Cardiac muscle cell (in vitro differentiated cells and primary cell): ENCODE measurements at regions not wholly inside any gene's neighbourhood (a gene's known extent, or its start where the extent isn't known, plus 50 kb on each side); places are given as distances from the start of the nearest gene placed in this dataset.
A peak's percentile ranks its signal among the peaks of the same experiment; 100 is the strongest.

Source experiments
- DNase-seq, 2 donors: peaks; one replicate each; pipeline versions ENCODE4 v3.0.0 to v3.0.0-alpha.2; 2010 to 2017; ENCODE audit warnings: low read depth in 1 of 2, low spot score in 1 of 2
- H3K27ac ChIP-seq: fragments of 200-600 bp; sonication (generic); 2 replicates; pipeline ENCODE4 v1.5.1; 2016
- H3K27me3 ChIP-seq: fragments of 200-600 bp; sonication (generic); 2 replicates; pipeline ENCODE4 v1.6.0; 2016; ENCODE audit warnings: control low read depth
- H3K36me3 ChIP-seq: fragments of 200-600 bp; sonication (generic); 2 replicates; pipeline ENCODE4 v1.5.1; 2016; ENCODE audit warnings: control low read depth
- H3K4me1 ChIP-seq: fragments of 200-600 bp; sonication (generic); 2 replicates; pipeline ENCODE4 v1.8.1; 2017; ENCODE audit warnings: low read depth, mild to moderate bottlenecking, mixed run types
- H3K4me3 ChIP-seq: fragments of 200-600 bp; sonication (generic); 2 replicates; pipeline ENCODE4 v1.5.1; 2016; ENCODE audit warnings: mild to moderate bottlenecking
- H3K9me3 ChIP-seq: fragments of 200-600 bp; sonication (generic); 2 replicates; pipeline ENCODE4 v1.5.1; 2017; ENCODE audit warnings: low read depth, mild to moderate bottlenecking, control low read depth
- TF ChIP-seq, protein P1 (sequence below): IDR thresholded peaks from 2 replicates; pipeline ENCODE4 v1.5.1; 2012; ENCODE audit warnings: low read depth, mild to moderate bottlenecking, low read length

DNA sequence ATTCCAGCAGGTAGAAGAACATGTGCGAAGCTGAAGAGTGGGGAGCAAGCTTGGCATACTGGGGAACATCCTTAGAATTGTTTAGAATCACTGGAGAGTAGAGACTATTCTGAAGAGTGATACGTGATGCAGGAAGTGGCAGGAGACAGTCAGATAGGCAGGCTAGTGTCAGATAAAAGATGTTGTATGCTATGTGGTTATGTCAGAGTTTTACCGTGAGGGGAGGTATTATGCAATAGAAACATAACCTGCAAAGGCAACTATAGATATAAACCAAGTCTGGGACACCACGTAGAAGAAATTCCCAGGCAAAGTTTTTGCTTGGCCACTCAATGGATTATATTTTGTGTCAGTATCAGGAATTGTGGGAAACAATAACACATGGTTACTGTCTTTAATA is 62.0 kb upstream of the ZSWIM2 start:
- Histone ChIP-seq H3K4me3 (no peak overlapping the region), H3K9me3 (no peaks in the 10 kb centered on the region)
- TF ChIP-seq, protein P1, sequence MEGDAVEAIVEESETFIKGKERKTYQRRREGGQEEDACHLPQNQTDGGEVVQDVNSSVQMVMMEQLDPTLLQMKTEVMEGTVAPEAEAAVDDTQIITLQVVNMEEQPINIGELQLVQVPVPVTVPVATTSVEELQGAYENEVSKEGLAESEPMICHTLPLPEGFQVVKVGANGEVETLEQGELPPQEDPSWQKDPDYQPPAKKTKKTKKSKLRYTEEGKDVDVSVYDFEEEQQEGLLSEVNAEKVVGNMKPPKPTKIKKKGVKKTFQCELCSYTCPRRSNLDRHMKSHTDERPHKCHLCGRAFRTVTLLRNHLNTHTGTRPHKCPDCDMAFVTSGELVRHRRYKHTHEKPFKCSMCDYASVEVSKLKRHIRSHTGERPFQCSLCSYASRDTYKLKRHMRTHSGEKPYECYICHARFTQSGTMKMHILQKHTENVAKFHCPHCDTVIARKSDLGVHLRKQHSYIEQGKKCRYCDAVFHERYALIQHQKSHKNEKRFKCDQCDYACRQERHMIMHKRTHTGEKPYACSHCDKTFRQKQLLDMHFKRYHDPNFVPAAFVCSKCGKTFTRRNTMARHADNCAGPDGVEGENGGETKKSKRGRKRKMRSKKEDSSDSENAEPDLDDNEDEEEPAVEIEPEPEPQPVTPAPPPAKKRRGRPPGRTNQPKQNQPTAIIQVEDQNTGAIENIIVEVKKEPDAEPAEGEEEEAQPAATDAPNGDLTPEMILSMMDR: no peak

DNA sequence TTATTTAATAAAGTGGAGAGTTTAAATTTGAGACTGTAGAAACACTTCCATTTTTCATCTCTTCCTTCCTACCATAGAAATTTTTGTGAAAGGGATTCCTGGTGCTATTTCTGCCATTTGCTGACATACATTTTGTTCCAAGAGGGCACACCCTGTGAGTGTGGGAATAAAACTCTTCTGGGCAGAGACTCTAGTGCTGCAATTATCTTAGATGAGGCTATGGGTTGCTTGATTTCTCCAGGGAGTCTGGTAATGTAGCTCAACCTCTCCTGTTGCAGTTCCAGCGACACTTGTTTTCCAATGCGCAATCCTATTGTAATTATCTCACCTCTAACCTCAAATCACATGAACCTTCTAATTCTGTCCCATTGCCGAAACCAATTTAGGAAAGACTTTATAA is 60.1 kb upstream of the ZSWIM2 start:
- H3K36me3 ChIP-seq: no peaks in the 10 kb centered on the region
- no peak overlapping the region for H3K27ac ChIP-seq
- H3K9me3 ChIP-seq: no peaks in the 10 kb centered on the region
- H3K27me3 ChIP-seq: no peaks in the 10 kb centered on the region
- TF ChIP-seq, protein P1: no peak
- no peak for DNase-seq
- no peak overlapping the region for H3K4me3 ChIP-seq
- no peaks in the 10 kb centered on the region for H3K4me1 ChIP-seq

More for the DNA sequence above, 62.0 kb upstream of the ZSWIM2 start:
- Histone ChIP-seq H3K36me3 (no peaks in the 10 kb centered on the region), H3K27ac (no peak overlapping the region), H3K4me1 (no peaks in the 10 kb centered on the region), H3K27me3 (no peaks in the 10 kb centered on the region)
- no peak for DNase-seq

DNA sequence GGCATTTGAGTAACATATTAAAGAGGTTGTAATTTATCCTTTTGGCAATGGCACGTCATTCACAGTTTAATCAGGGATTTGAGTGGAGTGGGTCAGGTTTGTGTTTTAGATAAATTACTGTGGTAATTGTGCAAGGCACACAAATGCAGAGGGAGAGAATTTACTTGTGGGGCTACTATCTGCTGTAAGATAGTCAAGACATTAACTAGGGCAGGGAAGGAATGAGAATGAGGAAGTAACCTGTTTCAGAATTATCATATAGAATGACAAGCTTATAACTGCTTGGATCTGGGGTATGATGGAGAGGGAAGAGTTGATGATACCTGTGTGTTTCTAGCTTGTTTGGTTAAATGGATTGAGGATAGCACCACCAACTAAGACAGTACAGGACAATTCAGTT is 58.9 kb upstream of the ZSWIM2 start:
- H3K27me3 ChIP-seq: no peaks in the 10 kb centered on the region
- H3K4me3 ChIP-seq: no peak overlapping the region
- no peak for DNase-seq
- no peaks in the 10 kb centered on the region for H3K9me3 ChIP-seq
- H3K27ac ChIP-seq: no peak overlapping the region
- no peaks in the 10 kb centered on the region for H3K4me1 ChIP-seq
- H3K36me3 ChIP-seq: no peaks in the 10 kb centered on the region
- TF ChIP-seq, protein P1: no peak

DNA sequence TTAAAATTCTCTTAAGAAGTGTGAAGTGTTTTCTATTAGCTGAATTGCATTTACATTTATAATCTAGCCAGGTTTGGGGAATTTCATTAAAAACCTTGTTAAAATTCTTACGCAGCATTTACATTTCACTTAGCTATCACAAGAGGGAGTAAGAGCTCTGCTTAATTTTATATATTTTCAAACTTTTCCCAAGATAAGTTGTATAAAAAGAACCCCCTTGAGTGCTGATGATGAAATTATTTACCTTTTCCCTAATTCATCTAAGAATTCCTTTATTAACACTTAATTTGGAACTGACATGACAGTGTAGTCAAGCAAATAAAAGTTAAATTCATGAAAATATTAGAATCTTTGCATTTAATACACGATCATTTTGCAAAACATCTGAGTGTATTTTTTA is 54.2 kb upstream of the ZSWIM2 start:
- Histone ChIP-seq H3K9me3 (no peaks in the 10 kb centered on the region), H3K27ac (no peak overlapping the region), H3K4me3 (no peak overlapping the region), H3K36me3 (no peaks in the 10 kb centered on the region), H3K4me1 (no peaks in the 10 kb centered on the region), H3K27me3 (no peaks in the 10 kb centered on the region)
- peak in 1 of 2 donors; percentile 38 for DNase-seq
- TF ChIP-seq, protein P1: peak; percentile 45
